H1 (cell line): ENCODE measurements at regions not wholly inside any gene's neighbourhood (a gene's known extent, or its start where the extent isn't known, plus 50 kb on each side); places are given as distances from the start of the nearest gene placed in this dataset.

Experiments used
- MAFK ChIP-seq: IDR thresholded peaks from 2 replicates; pipeline ENCODE4 v1.6.1; 2012; ENCODE audit warnings: low read depth, mild to moderate bottlenecking, improper control_type of control experiment, low read length
- USF2 ChIP-seq: IDR thresholded peaks from 2 replicates; pipeline ENCODE4 v1.6.1; 2011; ENCODE audit warnings: low read length, improper control_type of control experiment

- TF ChIP-seq USF2 (no peak), MAFK (no peak)
Observed at GRCh38 chr2:4501525-4501924, 798.1 kb downstream of the DCDC2C start (continued).
